Activated T-helper 1 cell treated with anti-CD3 and anti-CD28 coated beads, Interleukin-12 subunit alpha, Interleukin-12 subunit beta, Interleukin-2, Interleukin-4 antibody, amounts not matched to agents 30 ng/mL and 10 ng/mL and 1 ng/mL, durations not matched to agents 14 hours and 24 hours and 36 hours (primary cell): ENCODE measurements at regions not wholly inside any gene's neighbourhood (a gene's known extent, or its start where the extent isn't known, plus 50 kb on each side); places are given as distances from the start of the nearest gene placed in this dataset.

Source experiments
- DNase-seq: peaks from one replicate; pipeline ENCODE4 v3.0.0; 2021; ENCODE audit warnings: low spot score
- H3K27ac Mint-ChIP-seq: one replicate; pipeline ENCODE4 v1.8.0; 2021; ENCODE audit warnings: mild to moderate bottlenecking, mixed read lengths
- H3K27me3 Mint-ChIP-seq: one replicate; pipeline ENCODE4 v1.8.0; 2022; ENCODE audit warnings: mild to moderate bottlenecking, moderate library complexity, mixed read lengths; ENCODE audit not compliant: insufficient read depth
- H3K36me3 Mint-ChIP-seq: one replicate; pipeline ENCODE4 v1.8.0; 2021; ENCODE audit warnings: low read depth, mixed read lengths
- H3K4me1 Mint-ChIP-seq: one replicate; pipeline ENCODE4 v1.8.0; 2021; ENCODE audit warnings: low read depth, mixed read lengths
- H3K4me3 Mint-ChIP-seq: one replicate; pipeline ENCODE4 v1.8.0; 2021; ENCODE audit warnings: mild to moderate bottlenecking, moderate library complexity, mixed read lengths
- H3K9me3 Mint-ChIP-seq: one replicate; pipeline ENCODE4 v1.8.0; 2021; ENCODE audit warnings: mixed read lengths
- intact Hi-C: fragments of 100-400 bp; cut with micrococcal nuclease; formaldehyde crosslinking; loops from one replicate; pipeline ENCODE4 v1.15.1; 2024

- Mint-ChIP-seq H3K27ac (no peak overlapping the region), H3K4me1 (no peaks in the 10 kb centered on the region), H3K36me3 (no peaks in the 10 kb centered on the region), H3K27me3 (peaks cover 2% of the 10 kb centered on the region), H3K9me3 (no peaks in the 10 kb centered on the region), H3K4me3 (no peak overlapping the region)
- no peak for DNase-seq
- intact Hi-C loops: no loop called here
These were observed 61.4 kb upstream of the FMN2 start for GRCh38 chr1:240030236-240030635.

- Mint-ChIP-seq H3K4me3 (no peak overlapping the region), H3K27ac (no peak overlapping the region), H3K27me3 (no peaks in the 10 kb centered on the region), H3K9me3 (no peaks in the 10 kb centered on the region), H3K4me1 (no peaks in the 10 kb centered on the region), H3K36me3 (no peaks in the 10 kb centered on the region)
- intact Hi-C loops: no loop called here
- DNase-seq: no peak
These were observed 60.7 kb upstream of the FMN2 start for GRCh38 chr1:240031009-240031408.

- no peaks in the 10 kb centered on the region for H3K36me3 Mint-ChIP-seq
- H3K27me3 Mint-ChIP-seq: no peaks in the 10 kb centered on the region
- H3K27ac Mint-ChIP-seq: no peak overlapping the region
- no peaks in the 10 kb centered on the region for H3K4me1 Mint-ChIP-seq
- no peaks in the 10 kb centered on the region for H3K9me3 Mint-ChIP-seq
- H3K4me3 Mint-ChIP-seq: no peak overlapping the region
- intact Hi-C loops: no loop called here
- no peak for DNase-seq
These were observed 60.3 kb upstream of the FMN2 start for GRCh38 chr1:240031414-240031813.

GRCh38 chr1:240033406-240033805 is 58.3 kb upstream of the FMN2 start:
- Mint-ChIP-seq H3K4me1 (no peaks in the 10 kb centered on the region), H3K27ac (no peak overlapping the region), H3K9me3 (no peaks in the 10 kb centered on the region), H3K4me3 (no peak overlapping the region), H3K27me3 (no peaks in the 10 kb centered on the region), H3K36me3 (no peaks in the 10 kb centered on the region)
- no peak for DNase-seq
- intact Hi-C loops: no loop called here

- Mint-ChIP-seq H3K4me3 (no peak overlapping the region), H3K9me3 (no peaks in the 10 kb centered on the region), H3K27me3 (no peaks in the 10 kb centered on the region), H3K27ac (no peak overlapping the region), H3K36me3 (no peaks in the 10 kb centered on the region), H3K4me1 (no peaks in the 10 kb centered on the region)
- DNase-seq: no peak
- intact Hi-C loops: no loop called here
These were observed 55.2 kb upstream of the FMN2 start for GRCh38 chr1:240036526-240036925.
